Fibroblast of pulmonary artery (primary cell): ENCODE measurements at regions not wholly inside any gene's neighbourhood (a gene's known extent, or its start where the extent isn't known, plus 50 kb on each side); places are given as distances from the start of the nearest gene placed in this dataset.
A peak's percentile ranks its signal among the peaks of the same experiment; 100 is the strongest.

Experiments
- DNase-seq: peaks from one replicate; pipeline ENCODE4 v3.0.0-alpha.2; 2010; ENCODE audit warnings: low read depth
- H3K4me3 ChIP-seq: replicated peaks from 2 replicates; pipeline ENCODE4 v1.5.1; 2011; ENCODE audit warnings: low read depth, mild to moderate bottlenecking, control low read depth, low read length, moderate library complexity
- TF ChIP-seq, protein P1 (sequence below): IDR thresholded peaks from 2 replicates; pipeline ENCODE4 v1.5.1; 2011; ENCODE audit warnings: mild to moderate bottlenecking, control low read depth, low read length, inconsistent platforms; ENCODE audit errors: missing control alignments

DNA sequence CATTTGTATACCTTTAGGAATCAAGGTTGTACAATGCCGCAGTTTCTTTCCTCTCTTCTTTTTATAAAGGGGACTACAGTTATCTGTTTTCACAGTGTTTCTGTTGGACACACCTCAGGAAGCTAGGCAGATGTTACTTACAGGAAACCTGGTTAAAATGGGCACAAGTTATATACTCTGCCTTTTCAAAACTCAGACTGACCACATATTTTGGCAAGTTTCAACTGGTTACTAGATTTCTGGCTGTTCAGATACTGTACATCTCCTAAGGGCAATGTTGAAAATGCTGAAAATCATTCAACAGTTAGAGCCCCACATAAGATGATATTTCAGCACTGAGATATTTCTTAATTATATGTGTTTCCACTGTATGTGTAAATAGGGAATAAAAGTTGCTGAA is 92.5 kb upstream of the SLC35B3 start:
- no peak overlapping the region for H3K4me3 ChIP-seq
- no peak for DNase-seq
- TF ChIP-seq, protein P1, sequence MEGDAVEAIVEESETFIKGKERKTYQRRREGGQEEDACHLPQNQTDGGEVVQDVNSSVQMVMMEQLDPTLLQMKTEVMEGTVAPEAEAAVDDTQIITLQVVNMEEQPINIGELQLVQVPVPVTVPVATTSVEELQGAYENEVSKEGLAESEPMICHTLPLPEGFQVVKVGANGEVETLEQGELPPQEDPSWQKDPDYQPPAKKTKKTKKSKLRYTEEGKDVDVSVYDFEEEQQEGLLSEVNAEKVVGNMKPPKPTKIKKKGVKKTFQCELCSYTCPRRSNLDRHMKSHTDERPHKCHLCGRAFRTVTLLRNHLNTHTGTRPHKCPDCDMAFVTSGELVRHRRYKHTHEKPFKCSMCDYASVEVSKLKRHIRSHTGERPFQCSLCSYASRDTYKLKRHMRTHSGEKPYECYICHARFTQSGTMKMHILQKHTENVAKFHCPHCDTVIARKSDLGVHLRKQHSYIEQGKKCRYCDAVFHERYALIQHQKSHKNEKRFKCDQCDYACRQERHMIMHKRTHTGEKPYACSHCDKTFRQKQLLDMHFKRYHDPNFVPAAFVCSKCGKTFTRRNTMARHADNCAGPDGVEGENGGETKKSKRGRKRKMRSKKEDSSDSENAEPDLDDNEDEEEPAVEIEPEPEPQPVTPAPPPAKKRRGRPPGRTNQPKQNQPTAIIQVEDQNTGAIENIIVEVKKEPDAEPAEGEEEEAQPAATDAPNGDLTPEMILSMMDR = no peak

DNA sequence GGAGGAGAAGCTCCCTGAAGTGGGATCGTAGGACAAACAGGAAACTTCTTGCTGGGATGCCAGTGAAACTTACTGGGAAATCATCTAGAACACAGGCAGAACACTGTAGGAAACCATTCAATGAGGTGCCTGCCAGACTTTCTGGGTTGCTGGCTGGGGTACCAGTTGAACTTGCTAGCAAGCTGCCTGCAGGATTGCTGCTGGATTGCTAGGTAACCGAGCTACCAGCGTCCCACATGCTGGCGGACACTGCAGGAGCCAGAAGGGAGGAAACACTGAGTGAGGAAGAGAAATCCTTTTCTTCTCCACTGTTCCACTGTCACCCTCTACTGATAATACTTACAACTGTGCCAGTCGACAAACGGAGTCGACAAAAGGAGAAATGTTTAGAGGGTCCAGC is 91.3 kb upstream of the SLC35B3 start:
- DNase-seq = no peak
- H3K4me3 ChIP-seq = no peak overlapping the region
- TF ChIP-seq, protein P1 = no peak

DNA sequence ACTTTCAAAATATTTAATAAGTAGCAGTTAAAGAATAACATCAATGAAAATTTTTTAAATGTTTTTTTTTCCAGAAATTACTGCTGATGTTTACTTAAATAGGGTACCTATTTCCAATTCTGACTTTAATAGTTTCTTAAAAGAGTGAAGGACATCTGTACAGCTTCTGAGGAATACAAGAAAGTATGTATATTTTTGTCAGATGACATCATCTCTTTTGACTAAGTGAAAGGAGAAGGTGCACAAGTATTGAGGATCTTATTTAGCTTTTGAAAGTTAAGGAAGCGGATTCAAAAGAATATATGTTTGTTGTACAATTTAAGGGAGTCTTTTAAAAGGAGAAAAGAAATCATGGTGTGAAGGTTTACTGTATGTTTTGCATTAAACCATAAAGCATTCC is 90.0 kb upstream of the SLC35B3 start:
- TF ChIP-seq, protein P1 = no peak
- no peak overlapping the region for H3K4me3 ChIP-seq
- DNase-seq = no peak

DNA sequence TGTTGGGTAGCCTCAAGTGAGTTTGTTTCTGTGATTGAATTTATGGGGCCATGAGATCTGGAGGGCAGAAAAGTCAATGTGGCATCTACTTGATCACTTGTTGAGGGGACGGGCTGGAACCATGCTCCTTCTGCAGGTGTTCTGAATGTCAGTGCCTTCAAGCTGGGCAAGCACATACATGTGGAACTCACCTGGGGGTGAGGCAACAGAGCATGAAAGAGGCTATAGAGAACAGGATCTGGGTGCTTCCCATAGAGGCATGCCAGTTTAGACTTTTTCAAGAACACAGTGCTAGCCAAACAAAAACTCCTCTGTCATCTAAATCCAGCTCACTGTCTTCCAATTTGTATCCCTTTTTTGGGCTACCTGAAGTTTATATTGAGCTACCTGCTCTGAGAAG is 77.8 kb upstream of the SLC35B3 start:
- TF ChIP-seq, protein P1 = no peak
- no peak overlapping the region for H3K4me3 ChIP-seq
- no peak for DNase-seq

DNA sequence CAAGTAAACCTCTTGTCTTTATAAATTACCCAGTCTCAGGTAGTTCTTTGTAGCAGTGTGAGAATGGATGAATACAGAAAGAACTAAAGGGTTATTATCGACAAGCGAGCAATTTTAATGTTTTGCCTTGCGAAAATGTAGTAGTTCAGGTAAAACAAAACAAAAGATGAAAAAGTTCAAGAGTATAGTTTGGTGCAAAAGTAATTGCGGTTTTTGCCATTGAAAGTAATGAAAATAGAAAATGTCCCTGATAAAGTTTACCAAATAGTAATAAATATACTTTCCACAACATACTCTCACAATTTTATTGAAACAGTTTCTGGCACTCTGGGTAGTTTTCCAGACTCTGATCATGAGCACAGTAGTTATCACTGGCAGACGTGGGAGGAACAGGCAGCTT is 71.9 kb upstream of the SLC35B3 start:
- H3K4me3 ChIP-seq = no peak overlapping the region
- TF ChIP-seq, protein P1 = no peak
- DNase-seq = no peak

DNA sequence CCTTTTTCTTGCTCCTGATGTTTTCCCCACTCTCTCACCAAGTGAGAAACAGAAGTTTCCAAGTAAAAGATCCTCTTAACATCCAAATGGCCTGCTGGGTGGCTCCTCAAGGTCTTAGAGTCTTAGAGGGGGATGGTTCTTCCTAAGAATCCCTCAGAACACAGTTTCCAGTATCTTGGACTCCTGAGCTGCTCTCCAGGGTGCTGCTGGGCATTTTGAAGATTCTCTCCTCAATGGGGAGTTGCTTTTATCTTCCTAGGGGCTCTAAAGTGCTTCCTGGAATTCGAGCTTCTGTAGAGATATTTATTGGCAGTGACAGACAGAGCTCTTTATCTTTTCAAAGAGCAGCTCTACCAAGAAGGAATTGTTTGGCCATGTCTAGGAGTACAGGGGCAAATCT is 70.8 kb upstream of the SLC35B3 start:
- H3K4me3 ChIP-seq = no peak overlapping the region
- no peak for DNase-seq
- TF ChIP-seq, protein P1 = no peak

DNA sequence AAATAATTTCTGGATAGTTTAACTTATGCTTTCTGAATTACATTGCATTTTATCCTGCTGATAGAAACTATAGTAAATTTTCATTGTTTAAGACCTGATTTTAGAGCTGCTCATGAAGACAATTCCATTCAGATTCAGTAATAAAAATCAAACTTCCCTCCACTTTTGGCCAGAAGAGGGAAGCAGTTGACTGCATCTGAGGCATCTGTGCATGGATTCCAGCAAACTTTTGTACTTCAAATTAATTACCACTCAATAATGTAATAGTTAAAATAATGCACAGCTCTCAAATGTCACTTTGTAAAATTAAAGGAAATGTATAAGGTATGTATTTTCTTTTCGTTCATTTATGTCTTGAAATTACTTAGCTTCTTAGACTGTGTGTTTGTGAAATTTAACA is 64.2 kb upstream of the SLC35B3 start:
- DNase-seq = no peak
- TF ChIP-seq, protein P1 = peak; percentile 20
- H3K4me3 ChIP-seq = no peak overlapping the region
